SW 1271 (cell line): ENCODE measurements at regions not wholly inside any gene's neighbourhood (a gene's known extent, or its start where the extent isn't known, plus 50 kb on each side); places are given as distances from the start of the nearest gene placed in this dataset.

ENCODE experiments used
- DNase-seq, 2 experiments: peaks; one replicate each; lab custom pipeline; 2025; lab: John Stamatoyannopoulos, UW

DNA sequence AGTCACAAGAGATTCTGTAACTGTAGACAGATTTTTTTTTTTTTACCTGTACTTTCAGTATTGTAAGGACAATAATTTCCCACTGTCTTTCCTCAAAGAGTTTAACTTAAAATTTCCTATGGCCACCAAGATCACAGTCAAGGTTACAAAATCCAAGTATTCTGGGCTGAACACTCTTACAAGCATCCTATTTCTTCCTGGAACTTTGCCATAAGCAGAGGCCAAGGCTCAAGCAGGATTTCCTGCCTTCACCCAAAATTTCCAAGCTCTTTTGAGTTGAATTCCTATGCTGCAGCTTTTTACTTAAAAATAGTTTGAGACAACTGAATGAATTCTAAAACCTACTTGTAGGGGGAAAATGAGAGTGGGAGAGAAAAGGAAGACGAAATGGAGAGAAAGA, 299.4 kb downstream of the ZNF516 start:
- no peak for DNase-seq

DNA sequence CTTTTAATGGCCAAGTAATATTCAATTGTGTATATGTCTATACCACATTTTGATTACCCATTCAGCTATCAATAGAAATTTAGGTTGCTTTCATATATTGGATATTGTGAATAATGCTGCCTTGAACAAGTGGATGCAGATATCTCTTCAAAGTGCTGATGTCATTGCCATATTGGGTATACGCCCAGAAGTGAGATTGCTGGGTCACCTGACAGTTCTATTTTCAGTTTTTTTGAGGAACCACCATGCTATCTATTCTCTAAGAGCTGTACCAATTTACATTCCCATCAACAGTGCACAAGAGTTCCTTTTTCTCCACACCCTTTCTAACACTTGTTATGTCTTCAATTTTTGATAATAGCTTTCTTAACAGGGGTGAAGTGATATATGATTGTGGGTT, 306.9 kb downstream of the ZNF516 start:
- no peak for DNase-seq

DNA sequence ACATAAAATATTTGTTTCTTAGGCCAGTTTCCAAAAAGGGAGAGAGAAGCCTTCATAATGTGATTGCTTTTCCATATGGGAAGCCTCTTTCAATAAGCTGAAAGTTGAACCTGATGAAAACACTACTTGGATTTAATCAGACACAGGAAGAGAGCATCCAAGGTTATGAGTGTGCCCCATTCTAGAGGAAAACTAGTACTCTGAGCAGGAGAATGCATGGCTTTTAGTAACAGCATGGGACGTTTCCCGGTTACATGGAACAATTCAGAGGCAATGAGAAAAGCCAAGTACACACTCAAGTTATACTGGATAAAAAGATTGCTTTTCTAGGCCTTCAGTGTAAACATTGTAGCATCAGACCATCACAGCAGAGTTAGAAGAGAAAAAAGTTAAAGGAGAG, 315.8 kb downstream of the ZNF516 start:
- no peak for DNase-seq

DNA sequence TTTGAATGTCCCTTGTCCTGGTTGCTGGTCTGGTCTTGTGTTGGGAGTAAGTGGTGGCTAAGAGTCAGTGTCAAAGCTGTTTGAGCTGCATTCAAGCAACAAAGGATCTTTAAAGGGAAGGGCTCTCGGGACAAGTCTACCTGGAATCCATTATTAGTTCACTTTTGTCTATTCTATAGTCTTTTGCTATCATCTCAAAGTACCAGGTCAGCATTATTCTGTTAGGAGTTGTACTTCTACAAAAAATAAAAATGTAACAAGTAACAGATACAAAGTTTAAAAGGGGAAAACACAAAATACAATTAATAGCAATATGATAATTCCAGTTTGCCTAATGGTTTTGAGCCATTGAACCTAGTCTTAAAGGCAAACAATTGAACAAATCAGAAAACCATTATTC, 317.9 kb downstream of the ZNF516 start:
- DNase-seq: no peak

DNA sequence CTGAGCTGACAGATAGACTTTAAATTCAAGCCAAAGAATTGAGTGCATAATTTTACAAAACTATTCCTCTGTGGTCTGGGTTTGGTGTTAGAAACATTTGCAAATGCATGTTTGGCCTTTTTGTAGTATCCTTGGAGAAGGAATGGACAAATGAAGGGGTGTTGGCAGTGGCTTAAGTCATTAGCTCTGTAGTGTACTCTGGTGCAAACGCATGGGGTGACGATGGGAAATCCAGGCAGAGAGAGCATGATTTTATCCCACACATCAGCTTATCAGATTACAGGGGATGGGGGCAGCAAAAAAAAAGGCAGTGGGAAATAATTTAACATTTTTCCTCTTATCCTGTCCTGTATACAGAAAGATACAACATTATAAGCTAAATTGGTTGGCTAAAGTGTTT, 320.6 kb downstream of the ZNF516 start:
- DNase-seq: no peak

DNA sequence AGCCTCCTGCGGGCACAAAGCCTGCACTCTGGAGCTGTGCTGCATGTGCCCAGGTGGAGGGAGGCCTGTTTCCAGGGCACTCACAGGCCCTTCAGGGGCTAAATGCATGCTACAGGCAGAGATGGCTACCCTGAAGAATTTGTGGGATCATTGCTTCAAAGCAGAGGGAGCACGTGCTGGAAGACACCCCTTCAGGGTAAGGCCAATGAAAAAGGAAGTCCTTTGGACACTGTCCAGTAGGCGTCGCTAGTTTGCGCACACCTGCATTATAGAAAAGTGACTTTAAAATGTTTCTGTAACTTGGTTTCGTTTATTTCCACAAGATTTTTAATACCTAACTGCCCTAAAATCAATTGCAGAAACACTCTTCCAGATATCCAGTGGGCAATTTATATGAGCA, 325.3 kb downstream of the ZNF516 start:
- DNase-seq: no peak

DNA sequence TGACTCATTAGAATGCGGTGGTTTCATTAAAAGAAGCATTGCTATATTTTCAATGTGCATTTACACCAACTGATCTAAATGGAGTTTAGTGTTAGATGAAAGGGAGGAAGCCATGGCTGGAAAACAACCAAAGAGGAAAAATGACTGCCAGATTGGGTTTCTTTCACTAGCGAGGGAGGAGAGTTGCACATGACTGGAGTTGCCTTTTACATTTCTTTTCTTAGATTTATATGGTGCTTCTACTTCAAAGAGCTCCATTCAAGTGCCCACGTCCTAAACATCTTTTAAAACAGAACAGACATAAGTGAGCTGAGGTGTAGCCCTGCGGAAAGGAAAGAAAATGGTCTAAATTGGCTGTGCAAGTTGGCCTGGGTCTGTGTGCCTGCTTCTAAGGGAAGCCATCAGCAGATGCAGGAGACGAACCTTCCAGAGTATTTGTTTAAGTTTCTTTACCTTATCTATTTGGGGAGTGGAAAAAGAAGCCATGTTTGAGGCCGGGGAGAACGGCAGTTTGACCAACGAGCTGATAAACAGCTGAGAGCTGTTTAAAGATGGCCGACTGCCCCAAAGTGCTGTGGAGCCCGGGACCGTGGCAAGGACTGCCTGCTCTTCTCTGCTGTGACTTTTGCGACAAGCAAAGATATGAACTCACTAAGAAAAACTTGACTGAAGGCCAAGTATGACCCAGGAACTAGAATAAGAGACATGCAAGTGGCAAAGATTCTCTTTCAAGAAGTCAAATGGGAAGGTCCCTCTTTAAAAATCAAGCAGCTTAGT, 327.0 kb downstream of the ZNF516 start:
- no peak for DNase-seq

DNA sequence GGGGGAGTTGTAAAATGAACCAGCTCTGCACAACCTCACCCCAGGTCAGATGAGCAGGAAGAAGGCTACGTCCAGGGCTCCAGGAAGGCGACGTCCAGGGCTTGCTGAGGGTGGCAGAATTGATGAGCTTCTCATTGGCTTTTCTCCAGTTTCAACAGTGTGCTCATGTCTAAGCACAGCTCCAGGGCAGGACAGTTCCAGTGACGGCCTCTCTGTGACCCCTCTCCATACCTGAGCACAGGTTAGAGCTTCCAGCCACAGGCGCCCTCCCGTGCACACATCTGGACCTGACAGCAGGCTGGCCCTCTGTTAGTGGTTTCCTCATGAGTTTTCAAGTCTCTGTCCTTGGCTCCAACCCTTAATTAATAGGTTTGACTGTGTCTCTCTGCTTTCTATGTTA, 327.6 kb downstream of the ZNF516 start:
- DNase-seq: no peak

DNA sequence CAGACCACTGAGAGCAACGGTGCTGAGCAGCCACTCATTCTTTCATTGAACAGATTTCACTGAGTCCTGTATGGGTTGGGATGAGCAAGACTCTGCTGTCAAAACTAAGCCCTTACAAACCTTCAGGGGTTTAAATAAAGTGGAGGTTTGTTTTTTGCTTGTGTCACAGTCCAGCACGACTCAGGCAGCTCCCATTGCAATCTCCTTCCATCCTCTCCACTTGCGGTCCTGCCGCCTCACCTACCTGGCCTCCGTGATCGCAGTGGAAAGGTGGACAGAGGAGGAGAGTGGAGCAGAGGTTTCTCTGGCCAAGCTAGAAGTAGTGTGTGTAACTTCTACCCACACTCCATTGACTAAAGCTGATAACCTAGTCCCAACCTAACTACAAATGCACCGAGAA, 332.2 kb downstream of the ZNF516 start:
- DNase-seq: no peak

DNA sequence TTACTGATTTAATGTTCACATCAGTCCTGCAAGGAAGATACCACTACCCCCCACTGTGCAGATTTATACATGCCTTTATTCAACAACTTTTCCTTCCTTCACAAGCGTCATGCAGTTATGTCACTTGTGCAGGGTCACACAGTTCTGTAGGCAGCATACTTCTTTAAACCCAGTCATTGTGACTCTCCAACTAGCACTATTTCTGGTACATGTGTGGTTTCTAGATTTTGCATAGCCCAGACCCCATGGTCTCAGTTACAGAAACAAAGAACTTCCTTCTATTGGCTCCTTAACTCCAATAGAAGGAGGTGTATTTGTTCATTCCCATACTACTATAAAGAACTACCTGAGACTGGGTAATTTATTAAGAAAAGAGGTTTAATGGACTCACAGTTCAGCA, 333.1 kb downstream of the ZNF516 start:
- no peak for DNase-seq

DNA sequence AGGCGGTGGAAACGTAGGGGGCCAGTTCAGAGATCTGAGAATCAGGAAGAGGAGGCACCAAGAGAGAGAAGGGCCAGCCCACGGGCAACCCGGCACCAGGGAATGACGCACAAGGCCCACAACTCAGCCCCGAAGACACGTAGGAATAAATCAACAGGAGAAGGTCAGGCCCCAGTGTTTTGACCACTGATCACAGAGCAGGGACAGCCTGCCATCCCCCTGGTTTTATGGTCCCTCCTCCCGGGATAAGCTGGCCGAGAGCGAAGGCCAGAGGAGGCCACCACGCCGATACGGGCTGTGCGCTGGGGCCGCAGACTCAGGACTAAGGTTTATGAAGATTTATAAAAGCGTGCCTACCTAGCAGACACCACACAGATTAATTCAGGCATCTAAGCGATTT, 341.4 kb downstream of the ZNF516 start:
- no peak for DNase-seq

DNA sequence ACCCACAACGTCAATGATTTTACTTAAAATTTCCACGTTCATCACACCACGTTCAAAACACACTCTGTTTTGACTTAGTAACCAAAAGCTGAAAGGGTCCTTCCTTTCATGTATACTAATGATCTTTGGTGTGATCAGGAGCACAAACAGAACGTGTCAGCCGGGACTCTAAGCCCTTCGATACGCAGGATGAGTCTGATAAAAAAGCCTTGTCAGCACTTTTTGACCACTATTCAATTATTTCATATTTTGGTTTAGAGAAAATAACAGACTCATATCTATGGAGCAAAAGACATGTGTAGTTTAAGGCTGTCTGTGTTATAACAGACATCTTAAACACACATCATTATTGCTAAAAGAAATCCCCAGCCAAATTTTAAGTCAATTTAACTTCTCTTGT, 345.3 kb downstream of the ZNF516 start:
- DNase-seq: no peak

DNA sequence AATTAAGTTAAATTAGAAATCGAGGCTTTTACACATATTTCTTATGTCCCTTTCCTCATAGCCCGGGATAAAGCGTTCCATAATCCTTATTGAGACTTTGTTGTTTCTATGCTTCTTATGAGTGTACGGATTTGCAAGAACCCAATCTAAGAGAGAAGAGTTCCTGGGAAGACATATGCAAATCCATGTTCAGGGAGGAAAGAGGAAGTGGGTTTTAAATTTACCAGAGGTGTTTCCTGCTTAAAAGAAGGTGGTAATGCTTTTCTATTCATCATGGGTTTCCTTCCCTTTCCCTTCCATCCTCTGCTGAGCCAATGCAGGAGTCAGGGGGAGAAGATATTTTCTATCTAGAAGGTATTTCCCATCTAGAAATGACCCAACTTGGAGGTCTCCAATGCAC, 345.8 kb downstream of the ZNF516 start:
- DNase-seq: no peak

DNA sequence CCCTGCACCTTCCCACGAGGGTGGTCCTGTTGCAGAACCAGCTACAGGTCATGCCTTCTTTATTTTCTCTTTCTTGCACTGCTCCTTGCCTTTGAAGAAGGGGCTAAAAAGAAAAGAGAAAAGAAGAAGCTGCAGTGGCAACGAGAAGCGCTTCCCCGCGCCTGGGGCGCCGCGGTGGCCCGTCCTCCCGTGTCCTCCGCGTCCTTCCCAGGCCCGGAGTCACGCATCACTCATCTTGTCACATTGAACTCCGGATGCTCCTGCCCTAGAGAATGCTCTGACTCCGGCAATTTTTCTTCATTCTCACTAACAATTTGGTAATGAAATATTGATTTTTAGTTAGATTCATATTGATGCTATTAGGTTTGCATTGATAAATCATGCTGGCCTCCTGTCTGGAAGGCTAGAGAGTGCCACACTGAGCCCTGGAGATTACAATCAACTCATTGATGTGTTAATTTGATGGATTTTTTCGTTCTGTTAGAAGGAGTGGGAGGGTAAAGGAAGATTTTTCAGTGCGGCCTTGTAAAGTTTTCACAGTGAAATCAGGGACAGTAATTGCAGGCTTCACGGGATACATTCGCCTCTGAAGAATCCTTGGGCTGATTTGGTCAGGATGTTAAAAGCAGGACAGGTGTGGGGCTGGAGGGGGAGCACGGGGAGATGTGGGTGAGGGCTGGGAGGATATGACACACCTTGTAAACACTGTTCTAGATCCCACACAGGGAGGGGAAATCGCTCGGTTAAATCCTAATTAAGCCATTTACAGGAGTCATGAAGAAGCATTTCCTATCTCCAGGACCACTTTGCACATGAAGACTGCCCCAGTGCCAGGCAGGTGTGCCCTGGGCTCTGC, 349.3 kb downstream of the ZNF516 start:
- no peak for DNase-seq

DNA sequence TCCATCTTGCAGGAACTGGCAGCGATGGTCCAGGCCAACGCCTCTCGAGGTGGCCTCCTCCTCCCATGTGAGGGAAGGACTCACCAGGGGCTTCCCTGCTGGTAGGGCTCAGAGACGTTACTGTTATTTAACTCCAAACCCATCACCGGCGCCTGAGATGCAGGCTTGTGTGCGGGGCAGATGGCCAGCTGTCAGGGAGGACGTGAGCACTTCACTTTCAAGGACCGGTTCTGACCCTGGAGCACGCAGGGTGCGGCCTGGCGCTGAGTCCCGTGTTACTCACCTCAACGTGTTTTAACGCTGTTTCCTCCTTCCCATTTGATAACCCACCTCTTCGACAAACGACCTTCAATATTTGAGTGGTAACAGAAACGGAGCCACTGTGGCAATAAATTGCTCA, 350.2 kb downstream of the ZNF516 start:
- no peak for DNase-seq

DNA sequence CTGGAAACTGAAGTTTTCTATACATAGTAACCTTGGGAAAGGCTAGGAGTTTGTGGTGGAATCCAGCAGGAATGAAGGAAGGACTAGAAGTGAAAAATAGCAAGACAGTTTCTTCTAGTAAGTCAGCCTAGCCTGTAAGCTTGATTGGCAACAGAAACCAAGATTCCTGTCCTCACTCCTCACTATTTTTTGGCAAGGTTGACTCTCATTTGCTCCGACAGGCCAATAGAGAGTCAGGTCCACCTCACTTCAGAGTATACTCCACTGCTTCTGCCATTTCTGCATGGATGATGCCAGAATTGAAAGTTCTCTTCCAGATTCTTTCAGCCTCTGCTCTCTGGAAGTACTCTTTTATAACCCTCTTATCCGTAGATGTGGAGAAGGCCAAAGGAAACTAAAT, 352.4 kb downstream of the ZNF516 start:
- DNase-seq: no peak

DNA sequence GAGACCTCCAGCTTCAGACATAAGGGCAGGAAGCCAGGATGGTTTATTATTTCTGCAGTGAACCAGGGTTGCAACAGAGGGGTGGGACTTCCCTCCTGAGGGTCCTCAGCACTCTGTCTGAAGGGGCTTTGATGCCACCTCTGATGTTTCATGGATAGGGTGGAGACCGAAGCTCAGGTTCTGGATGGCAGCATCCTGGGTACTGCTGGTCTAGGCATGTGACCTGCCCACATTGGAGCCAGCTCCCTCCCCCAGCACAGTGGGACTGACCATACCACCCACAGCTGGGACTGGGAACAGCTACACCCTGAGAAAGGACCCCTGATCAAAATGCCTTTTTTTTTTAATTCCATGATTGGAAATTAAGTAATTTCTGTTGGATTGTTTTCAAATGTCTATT, 355.2 kb downstream of the ZNF516 start:
- no peak for DNase-seq

DNA sequence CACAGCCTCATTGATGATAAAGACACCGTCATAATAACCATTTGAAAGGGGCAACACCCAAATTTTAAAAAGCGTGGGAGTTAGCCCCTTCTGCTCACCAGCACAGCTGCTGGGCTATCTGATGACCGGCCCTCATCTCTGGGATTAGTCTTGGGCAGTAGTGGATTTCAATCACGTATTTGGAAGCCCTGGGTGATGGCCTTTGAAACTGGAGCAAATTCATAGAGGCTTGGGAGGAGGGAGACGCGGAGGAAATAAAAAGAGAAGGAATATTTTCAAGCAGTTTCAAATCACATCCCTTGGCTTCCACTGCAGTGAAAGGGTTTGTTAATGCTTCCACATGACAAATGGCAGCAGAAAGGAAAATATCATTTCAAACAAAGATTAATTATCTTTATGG, 357.8 kb downstream of the ZNF516 start:
- no peak for DNase-seq

DNA sequence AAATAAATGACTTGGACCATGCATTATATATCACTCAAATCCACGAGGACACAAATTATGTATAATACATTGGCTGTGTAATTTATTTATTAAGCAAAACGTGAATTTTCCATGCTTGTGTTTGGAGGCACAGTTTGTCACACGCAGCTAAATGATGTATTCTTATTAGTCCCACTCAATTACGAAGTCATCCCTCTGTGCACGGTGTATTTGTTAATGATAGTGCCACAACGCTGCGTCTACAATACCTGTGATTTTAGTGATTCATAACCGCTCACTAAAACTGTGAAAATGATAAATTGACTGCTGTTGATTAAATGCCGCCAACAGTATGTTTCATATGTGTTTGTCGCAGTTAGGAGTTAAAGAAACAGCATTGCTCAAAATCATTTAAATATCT, 358.3 kb downstream of the ZNF516 start:
- DNase-seq: no peak

DNA sequence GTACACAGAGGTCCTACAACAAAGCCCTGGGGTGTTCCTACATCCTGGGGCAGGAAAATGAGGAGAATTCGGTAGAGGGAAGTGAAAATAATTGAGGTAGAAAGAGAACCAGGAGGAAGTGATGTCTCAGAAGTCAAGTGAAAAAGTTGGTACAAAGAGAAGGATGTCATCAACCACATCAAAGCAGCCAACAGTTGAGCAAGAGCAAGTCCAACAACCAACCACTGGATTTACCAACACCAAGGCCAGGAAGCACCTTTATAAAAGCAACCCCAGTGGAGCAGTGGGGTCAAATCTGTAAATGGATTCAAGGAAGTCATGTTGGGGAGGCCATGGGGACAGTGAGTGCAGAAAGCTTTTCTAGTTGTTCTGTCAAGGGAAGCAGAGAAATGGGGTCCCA, 360.4 kb downstream of the ZNF516 start:
- DNase-seq: no peak

DNA sequence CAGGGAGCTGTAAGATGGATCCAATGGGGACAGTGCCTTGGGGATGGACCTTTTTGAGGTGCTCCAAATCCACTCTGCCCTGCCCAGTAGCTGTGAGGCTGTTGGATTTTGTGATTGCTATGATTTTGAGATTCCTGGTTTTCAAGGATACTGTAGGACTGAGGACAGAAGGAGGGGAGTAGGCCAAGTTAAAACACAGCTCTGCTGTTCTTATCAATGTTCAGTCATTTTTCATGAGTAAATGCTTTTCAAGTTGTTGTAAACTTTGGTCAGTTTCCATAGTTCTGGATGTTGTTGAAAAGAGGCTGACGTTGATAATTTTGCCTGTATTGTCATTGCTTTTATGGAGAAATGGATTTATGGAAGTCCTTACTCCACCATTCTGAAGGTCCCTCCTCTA, 361.2 kb downstream of the ZNF516 start:
- no peak for DNase-seq

DNA sequence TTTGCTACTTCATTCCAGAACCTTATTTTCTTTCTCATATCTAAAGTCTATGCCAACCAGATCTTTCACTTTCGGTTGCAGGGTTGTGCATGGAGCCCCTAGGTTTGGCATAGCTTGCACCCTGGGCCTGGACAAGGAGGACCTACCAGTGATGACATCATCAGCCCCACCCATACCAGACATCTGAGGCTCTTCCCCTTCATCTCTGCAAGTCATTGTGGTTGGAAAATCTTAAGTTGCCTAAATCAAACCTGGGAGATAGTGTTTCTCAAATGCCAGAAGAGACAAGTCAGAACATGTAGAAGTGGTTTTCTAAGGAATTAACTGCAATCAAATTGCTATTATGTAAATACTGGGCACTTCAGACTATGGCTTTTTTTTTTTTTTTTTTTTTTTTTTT, 363.3 kb downstream of the ZNF516 start:
- no peak for DNase-seq

DNA sequence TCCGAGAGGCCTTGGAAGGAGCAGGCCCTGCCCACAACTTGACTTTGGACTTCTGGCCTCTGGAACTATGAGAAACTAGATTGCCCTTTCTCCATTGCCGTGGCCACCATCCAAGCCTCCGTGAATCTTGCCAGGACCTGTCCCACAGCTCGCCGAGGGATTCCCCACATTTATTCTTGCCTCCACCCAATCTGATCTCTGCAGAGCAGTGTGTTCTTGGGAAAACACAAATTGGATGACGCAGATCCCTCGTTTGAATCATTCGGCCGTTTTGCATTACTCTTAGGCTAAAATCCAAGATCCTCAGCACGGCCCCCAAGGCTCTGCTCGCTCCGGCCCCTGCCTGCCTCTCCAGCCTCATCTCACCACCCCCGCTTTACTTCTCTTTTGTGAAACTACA, 364.2 kb downstream of the ZNF516 start:
- DNase-seq: no peak

DNA sequence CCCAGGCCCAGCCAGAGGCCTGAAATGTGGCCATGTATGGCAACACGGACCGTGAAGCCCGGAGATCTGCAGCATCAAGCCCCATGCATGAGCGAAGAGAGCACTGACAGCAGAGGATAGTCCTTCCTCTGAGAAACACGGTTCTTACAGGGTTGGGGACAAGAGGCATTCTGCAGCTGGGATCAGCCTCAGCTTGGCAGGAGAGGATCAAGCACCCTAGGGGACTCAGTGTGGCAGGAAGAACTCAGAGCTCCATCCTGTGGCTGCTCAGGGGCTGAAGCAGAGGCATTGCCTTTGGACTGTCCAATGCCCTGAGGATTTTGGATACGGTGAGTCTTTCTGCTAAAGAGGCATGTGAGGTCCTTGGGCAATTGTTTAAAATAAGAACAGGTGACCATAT, 368.7 kb downstream of the ZNF516 start:
- DNase-seq: no peak
